Neural crest cell (in vitro differentiated cells): ENCODE measurements at regions not wholly inside any gene's neighbourhood (a gene's known extent, or its start where the extent isn't known, plus 50 kb on each side); places are given as distances from the start of the nearest gene placed in this dataset.

Experiments used
- DNase-seq: peaks from one replicate; pipeline ENCODE4 v3.0.0; 2021; ENCODE audit warnings: low read depth, mixed read lengths, low spot score
- H3K27ac Mint-ChIP-seq: one replicate; pipeline ENCODE4 v1.8.0; 2021; ENCODE audit warnings: mild to moderate bottlenecking, mixed read lengths; ENCODE audit not compliant: unreplicated experiment
- H3K27me3 Mint-ChIP-seq: 2 replicates; pipeline ENCODE4 v1.8.0; 2021; ENCODE audit warnings: low read depth, mild to moderate bottlenecking, mixed read lengths
- H3K36me3 Mint-ChIP-seq: 2 replicates; pipeline ENCODE4 v1.8.0; 2021; ENCODE audit warnings: low read depth, mild to moderate bottlenecking, mixed read lengths
- H3K4me1 Mint-ChIP-seq: 2 replicates; pipeline ENCODE4 v1.8.0; 2021; ENCODE audit warnings: mixed read lengths
- H3K4me3 Mint-ChIP-seq: one replicate; pipeline ENCODE4 v1.8.0; 2021; ENCODE audit warnings: mild to moderate bottlenecking, mixed read lengths
- H3K9me3 Mint-ChIP-seq: 2 replicates; pipeline ENCODE4 v1.8.0; 2021; ENCODE audit warnings: mixed read lengths
- TF ChIP-seq, protein P1 (sequence below): fragments of 200-600 bp; sonication (generic); conservative IDR thresholded peaks from 2 replicates; pipeline ENCODE4 v1.5.0; 2021; ENCODE audit warnings: antibody characterized with exemption, mild to moderate bottlenecking

DNA sequence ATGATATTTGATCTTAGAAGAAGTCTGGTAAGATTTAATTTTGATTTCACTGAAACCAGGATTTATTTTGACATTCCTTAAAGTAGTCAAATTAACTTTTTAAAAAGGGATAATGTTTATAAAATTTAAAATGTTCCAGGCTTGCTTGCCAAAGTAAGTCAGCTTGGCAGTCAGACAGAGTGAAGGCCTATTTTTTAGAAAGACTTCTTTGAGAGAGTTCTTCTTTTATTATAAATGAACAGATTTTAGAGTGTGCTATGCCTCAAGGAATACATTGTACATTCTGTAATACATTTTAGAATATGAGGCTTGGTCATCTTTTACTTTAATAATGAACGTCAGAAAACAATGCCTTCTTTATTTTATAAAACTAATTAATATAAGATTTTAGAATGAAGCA is 138.7 kb downstream of the DISP1 start:
- TF ChIP-seq, protein P1, sequence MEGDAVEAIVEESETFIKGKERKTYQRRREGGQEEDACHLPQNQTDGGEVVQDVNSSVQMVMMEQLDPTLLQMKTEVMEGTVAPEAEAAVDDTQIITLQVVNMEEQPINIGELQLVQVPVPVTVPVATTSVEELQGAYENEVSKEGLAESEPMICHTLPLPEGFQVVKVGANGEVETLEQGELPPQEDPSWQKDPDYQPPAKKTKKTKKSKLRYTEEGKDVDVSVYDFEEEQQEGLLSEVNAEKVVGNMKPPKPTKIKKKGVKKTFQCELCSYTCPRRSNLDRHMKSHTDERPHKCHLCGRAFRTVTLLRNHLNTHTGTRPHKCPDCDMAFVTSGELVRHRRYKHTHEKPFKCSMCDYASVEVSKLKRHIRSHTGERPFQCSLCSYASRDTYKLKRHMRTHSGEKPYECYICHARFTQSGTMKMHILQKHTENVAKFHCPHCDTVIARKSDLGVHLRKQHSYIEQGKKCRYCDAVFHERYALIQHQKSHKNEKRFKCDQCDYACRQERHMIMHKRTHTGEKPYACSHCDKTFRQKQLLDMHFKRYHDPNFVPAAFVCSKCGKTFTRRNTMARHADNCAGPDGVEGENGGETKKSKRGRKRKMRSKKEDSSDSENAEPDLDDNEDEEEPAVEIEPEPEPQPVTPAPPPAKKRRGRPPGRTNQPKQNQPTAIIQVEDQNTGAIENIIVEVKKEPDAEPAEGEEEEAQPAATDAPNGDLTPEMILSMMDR = no peak
- Mint-ChIP-seq H3K27ac (no peak overlapping the region), H3K9me3 (no peaks in the 10 kb centered on the region), H3K27me3 (no peaks in the 10 kb centered on the region), H3K4me3 (no peak overlapping the region), H3K4me1 (peaks cover 32% of the 10 kb centered on the region), H3K36me3 (peaks cover 2% of the 10 kb centered on the region)
- DNase-seq = no peak

DNA sequence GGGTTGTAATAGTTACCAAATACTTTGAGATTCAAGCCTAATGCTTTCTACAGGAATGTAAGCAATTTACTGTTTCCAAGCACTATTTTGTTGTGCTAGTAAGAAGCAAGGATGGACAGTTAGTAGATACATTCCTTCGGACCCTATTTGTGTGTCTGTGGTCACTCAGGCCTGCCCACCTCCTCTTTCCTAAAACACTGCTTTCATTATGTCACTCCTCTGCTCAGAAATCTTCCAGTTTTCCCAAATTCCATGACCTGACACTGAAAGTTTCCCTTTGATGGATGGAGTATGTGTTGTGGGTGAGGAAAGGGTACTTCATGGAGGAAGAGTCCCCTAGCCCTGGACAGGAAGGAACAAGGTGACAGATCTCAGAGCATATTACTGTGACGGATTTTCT is 141.1 kb downstream of the DISP1 start:
- TF ChIP-seq, protein P1 = no peak
- Mint-ChIP-seq H3K4me3 (no peak overlapping the region), H3K27ac (no peak overlapping the region), H3K9me3 (peaks cover 4% of the 10 kb centered on the region), H3K27me3 (no peaks in the 10 kb centered on the region), H3K36me3 (peaks cover 14% of the 10 kb centered on the region), H3K4me1 (peaks cover 30% of the 10 kb centered on the region)
- no peak for DNase-seq

DNA sequence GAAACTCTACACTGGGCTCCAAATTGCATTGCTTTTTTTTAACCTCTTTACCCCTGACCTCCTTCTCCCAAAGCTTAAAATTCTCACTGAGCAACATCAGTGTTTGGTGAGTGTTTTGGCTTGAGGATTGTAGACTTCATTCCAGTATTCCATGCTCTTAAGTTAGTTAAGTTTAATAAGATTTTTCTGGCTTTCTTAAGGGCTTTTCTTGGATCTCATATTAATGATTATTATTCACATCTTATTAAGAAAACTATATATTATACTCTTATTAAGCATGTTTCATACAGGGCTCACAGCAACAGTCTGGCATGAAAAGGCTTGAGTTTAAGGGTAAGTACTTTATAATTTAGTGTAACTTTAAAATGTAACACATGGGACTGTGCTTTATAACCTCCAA is 141.8 kb downstream of the DISP1 start:
- TF ChIP-seq, protein P1 = no peak
- H3K36me3 Mint-ChIP-seq = peaks cover 18% of the 10 kb centered on the region
- no peaks in the 10 kb centered on the region for H3K27me3 Mint-ChIP-seq
- no peak overlapping the region for H3K4me3 Mint-ChIP-seq
- peaks cover 24% of the 10 kb centered on the region for H3K4me1 Mint-ChIP-seq
- no peak for DNase-seq
- H3K27ac Mint-ChIP-seq = no peak overlapping the region
- peaks cover 9% of the 10 kb centered on the region for H3K9me3 Mint-ChIP-seq

DNA sequence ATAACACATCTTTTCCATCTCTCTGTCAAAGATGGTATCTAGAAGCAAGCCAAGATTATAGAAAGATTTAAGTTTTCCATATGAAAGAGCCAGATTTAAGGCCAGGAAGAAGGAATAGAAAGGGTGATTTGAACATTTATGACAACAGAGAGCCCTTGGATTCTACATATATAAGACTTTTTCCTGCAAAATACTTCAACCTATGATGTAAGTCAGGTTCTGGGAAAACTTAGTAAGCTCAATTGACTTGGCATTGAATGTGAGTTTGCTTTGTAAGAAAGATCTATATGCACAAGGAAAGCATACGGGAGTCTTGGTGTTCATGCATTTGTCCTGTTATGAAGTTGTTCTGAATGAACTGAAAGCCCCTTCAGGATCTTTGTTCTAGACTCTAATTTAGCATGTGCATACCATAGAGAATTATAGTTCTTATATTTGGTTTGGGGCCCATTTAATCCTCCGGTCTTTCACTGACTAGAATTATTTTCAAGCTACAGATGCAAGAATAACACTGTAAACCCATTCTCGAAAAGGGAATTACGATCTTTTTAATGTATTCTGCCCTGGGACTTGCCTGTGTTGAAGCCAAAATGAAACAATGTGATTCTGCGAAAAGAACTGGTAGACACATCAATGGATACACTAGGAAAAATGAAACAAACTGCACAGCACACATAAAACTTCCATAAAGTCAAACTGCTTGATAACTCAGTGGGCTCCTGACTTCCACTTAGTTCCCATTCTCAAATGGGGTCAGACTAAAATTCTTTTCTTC is 152.8 kb downstream of the DISP1 start:
- Mint-ChIP-seq H3K36me3 (peaks cover 5% of the 10 kb centered on the region), H3K4me1 (peaks cover 32% of the 10 kb centered on the region), H3K4me3 (no peak overlapping the region), H3K27ac (no peak overlapping the region), H3K9me3 (peaks cover 5% of the 10 kb centered on the region), H3K27me3 (no peaks in the 10 kb centered on the region)
- TF ChIP-seq, protein P1 = no peak
- DNase-seq = no peak

DNA sequence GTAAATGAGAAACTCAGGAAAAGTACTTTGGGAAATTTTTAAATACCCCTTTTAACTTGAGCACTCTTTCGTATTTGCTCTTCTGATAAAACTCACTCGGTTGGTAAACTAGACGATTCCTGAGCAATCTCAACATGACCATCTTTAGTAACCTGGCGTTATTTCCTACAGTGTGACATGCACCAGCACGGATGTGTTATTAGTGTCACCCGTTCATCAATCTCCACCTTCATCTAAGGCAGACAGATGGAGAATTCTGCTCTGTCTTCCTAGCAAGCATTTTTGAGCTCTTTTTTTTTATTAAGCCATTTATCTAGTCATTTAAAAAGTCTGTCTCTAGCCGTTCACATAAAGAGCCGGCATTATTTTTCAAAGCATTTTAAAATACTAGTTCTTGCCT is 155.2 kb downstream of the DISP1 start:
- TF ChIP-seq, protein P1 = no peak
- H3K27ac Mint-ChIP-seq = peak overlapping the region; percentile 10
- DNase-seq = no peak

More for the DNA sequence above, 155.2 kb downstream of the DISP1 start:
- Mint-ChIP-seq H3K9me3 (no peaks in the 10 kb centered on the region), H3K27me3 (no peaks in the 10 kb centered on the region), H3K36me3 (no peaks in the 10 kb centered on the region), H3K4me1 (peaks cover 41% of the 10 kb centered on the region), H3K4me3 (peak overlapping the region; percentile 7)
